ENCODE measurements at regions not wholly inside any gene's neighbourhood (a gene's known extent, or its start where the extent isn't known, plus 50 kb on each side); places are given as distances from the start of the nearest gene placed in this dataset.
"Not testable (repeated sequence)": the region's sequence is repeated elsewhere in the genome, so short reads cannot be mapped to it uniquely, and the experiment has no call there.

DNA sequence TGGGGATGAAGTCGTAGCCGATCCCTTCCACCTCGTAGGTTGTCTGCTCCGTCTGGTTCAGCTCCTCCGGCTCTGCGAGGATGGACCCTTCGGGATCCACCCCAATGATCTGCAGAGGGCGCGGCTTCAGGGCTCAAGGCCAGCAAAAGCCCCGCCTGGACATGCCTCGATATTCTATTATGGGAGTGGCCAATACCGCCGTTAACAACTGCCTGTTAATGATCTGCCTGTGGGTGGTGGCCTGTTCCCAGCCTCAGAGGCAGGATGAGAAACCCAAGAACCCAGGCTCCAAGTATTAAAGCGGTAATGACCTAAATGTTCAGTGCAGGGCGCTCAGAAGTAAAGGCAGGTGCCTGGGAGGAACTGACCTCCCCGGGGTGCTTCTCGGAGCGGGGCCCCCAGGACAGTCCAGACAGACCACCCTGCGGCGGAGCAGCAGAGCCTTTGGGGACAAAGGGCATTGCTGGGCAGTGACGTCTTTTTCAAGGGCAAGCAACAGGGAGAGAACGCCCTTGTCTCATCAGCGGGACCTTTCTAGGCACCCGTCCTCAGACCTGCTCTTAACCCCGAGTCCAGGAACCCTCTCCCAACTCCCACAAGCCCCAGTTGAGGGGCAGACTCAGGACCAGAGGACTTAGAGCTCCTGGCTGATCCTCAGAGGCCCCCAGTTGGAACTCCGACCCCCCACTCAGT is 4066.6 kb upstream of the TPTE start:
- TF ChIP-seq CTCF (IDR thresholded peaks at IDR 0.05 in 2 of 3, conservative IDR thresholded peaks at IDR 0.05 in 1 of 3; ENCODE audit: control insufficient read depth in 2 of 3, extremely low read depth in 1 of 3, insufficient read depth in 1 of 3, low read depth in 3 of 3, low read length in 3 of 3); POLR2A (IDR thresholded peaks at IDR 0.05; ENCODE audit: low read depth, low read length); TAF1 (IDR thresholded peaks at IDR 0.05; ENCODE audit: borderline replicate concordance, low read depth, low read length); YY1 (IDR thresholded peaks at IDR 0.05; ENCODE audit: low read depth, low read length); MYB (IDR thresholded peaks at IDR 0.05; ENCODE audit: borderline replicate concordance, low read depth, low read length); SIN3A (IDR thresholded peaks at IDR 0.05; ENCODE audit: low read depth, low read length); SP1 (IDR thresholded peaks at IDR 0.05; ENCODE audit: low read depth, low read length); RAD21 (IDR thresholded peaks at IDR 0.05; ENCODE audit: insufficient read depth, low read depth, low read length); SMARCA5 (IDR thresholded peaks at IDR 0.05); EZH2 (IDR thresholded peaks at IDR 0.05; ENCODE audit: borderline replicate concordance, control insufficient read depth, low read depth, low read length); KDM1A (IDR thresholded peaks at IDR 0.05; ENCODE audit: borderline replicate concordance); ZNF274 (IDR thresholded peaks at IDR 0.05; ENCODE audit: insufficient read depth, insufficient read length): not testable (repeated sequence)

Data from GM12878 (cell line).